ENCODE measurements at regions not wholly inside any gene's neighbourhood (a gene's known extent, or its start where the extent isn't known, plus 50 kb on each side); places are given as distances from the start of the nearest gene placed in this dataset.

DNA sequence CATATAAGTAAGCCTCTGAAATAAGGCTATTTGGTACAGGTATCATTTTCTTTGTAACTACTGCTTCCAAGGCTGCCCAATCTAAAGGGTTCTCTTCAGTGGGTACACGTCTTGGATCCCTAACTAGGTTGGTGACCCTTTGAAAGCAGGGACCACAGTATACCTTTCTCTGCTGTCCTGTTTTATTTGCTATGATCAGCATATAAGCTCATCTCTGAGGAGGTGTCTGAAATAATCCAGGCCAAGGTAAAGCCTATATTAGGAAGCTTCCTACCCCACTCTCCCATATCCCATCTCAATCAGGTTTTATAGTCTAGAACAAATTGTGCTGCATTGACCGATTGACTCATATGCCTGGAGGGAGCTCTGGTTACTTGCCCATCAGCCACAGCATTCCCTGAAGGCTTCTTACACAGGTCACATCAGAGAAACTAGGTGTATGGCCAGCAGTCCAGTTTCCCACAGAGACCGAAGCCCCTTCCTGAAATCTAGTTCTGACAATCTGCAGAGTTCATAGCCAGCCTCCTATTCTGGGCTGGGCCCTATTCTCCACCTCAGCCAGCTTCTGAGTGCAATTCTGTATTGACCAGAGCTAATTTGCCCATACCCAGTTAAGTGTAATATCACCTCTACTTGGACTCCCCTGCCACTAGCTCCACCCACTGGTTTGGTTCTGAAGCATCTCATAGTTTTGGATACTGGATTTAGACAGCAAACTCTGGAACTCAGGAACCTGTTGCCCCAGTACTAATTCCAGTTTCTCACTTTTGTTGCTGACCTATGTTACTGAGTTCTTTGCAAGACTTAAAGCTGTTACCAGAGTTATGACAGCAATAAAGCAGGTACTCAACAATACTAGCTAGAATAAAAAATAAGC is 62.1 kb upstream of the ARHGAP20 start:
- DNase-seq = no peak

DNA sequence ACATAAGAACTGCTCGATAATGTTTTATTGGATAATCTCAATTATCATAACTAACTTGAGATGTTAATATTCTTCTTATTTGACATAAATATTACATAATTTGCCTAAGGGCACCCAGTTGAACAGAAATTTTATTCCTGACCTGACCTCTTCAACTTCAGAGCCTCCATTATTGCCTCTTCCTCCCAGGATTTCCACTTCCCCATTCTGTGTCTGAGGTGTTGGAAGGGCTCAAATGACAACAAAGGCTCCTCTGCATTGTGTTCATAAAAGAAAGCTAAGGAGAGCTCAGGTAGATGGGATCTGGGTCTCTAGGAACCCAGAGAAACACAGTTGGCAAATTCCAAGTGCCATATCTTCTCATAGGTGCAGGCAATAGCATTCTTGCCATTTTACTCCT is 61.2 kb upstream of the ARHGAP20 start:
- DNase-seq = no peak

DNA sequence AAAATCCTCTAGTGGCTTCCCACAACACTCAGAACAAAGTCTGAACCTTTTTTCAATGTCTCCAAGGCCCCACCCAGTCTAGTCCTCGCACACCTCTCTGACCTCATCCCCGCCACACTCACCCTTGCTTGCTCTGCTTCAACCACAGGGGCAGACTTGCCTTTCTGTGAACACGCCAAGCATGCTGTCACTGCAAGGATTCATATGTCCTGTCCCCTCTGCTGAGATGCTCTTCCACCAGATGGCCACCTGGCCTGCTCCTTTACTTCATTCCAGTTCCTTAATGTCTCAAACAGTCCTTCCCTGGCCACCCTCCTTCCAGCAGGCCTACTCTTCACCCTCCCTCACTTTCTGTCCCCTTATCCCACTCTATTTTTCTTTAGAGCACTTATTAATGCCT is 60.6 kb upstream of the ARHGAP20 start:
- no peak for DNase-seq

DNA sequence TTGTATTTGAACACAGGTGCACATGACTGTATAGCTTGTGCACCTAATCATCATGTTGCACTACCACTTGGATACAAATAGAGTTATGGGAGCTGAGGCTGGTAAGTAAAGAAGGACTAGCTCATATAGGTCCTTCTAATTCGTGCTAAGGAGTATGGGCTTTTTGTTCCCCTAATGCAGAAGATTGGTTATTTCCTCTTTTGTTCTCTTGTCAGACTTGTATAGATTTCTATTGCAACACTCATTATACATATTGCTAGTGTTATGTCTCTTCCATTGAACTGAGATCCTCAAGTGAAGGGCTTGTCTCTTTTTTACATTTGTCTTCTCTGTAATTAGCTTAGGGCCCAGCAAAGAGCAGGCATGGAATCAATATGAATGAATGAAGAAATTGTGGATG is 54.1 kb upstream of the ARHGAP20 start:
- no peak for DNase-seq

DNA sequence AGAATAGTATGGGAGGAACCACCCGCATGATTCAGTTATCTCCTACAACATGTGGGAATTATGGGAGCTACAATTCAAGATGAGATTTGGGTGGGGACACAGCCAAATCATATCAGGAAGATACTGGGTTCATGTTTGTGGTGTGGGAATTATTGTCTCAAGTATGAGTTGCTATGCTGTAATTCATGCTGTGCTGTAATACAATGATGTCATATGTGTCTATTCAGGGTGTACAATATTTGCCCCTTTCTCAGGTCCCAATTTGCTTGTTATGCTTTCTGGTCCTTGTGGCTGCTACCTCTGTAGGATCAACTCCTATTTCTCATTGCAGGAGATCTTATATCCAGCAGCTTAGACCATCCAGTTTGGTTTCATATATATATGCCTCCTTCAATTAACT is 52.2 kb upstream of the ARHGAP20 start:
- no peak for DNase-seq

DNA sequence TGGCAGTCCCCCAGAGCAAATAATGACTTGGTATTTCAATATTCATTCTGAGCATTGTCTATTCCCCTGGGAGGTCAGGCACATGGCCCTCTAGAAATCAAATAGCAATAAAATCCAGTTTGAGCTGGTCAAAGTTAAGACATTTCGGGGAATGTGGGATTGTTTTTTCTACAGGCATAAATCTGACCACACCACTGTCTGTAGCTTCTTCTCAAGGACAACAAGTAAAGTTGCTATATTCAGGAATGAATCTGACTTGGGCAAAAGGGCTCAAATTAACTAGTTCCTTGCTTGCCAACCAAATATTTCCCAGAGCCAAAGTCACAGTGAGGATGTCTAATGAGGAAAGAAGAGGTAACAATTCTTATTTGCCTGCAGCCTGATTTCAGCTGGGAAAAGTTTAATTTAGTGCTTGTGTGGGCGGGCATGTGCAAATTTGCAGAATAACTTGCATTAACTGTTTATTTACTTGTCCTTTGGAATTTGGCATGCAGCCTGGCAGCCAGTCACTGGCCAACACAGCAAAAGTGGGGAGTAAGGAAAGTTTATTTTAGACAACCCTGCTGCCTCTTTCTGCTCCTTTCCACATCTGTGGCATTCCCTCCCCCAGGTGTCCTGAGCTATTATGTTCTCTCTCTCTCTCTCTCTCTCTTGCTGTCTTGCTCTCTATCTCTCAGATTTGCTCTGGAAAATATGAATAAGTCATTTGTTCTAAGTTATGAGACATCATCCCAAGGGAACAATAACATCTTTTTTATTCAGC is 51.2 kb upstream of the ARHGAP20 start:
- no peak for DNase-seq

DNA sequence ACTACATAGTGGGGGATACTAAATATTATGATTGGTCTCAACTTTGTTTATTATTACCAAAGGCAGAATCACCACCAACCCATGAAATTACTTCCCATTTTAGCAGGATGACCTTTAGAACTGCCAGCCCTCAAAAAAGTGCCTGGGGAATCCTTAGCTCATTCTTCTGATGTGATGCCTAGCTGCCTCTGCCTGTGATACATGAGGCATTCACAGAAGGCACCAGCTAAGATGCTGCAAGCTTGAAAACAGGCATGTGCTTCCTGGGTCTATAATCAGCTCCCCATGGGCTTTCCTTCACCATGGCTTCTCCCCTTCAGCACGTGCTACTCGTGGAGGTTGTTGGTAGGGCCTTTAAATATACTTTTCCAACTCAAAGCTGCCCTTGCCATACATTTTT is 50.4 kb upstream of the ARHGAP20 start:
- no peak for DNase-seq
